PC-3 (cell line): ENCODE measurements at regions not wholly inside any gene's neighbourhood (a gene's known extent, or its start where the extent isn't known, plus 50 kb on each side); places are given as distances from the start of the nearest gene placed in this dataset.

Experiments used
- ATAC-seq: fragments of 200-7000 bp; cut with Tn5 transposase; 2 replicates; pipeline ENCODE4 v1.9.1; 2020; ENCODE audit warnings: mild to moderate bottlenecking, moderate library complexity
- BruUV-seq: library from RNA; stranded (reverse); fragments of 400-500 nt; replicated peaks from 2 replicates; lab custom pipeline; 2021; lab: Mats Ljungman, UMichigan
- CTCF ChIA-PET: fragments of 300-600 bp; sonication (Branson Sonifier 250); formaldehyde crosslinking; loops from one replicate; lab custom pipeline; 2022; ENCODE audit warnings: antibody characterized with exemption; lab: Charles Lee
- POLR2A ChIA-PET: fragments of 300-600 bp; sonication (Branson Sonifier 250); formaldehyde crosslinking; loops from one replicate; lab custom pipeline; 2022; ENCODE audit warnings: antibody characterized with exemption; ENCODE audit not compliant: unreplicated experiment; lab: Charles Lee
- DNase-seq: peaks from one replicate; pipeline ENCODE4 v3.0.0-alpha.2; 2015
- H2AFZ ChIP-seq: fragments of 300-600 bp; sonication (generic); 2 replicates; pipeline ENCODE4 v1.6.0; 2016; ENCODE audit warnings: antibody characterized with exemption, low read length
- H3F3A ChIP-seq: fragments of 300-600 bp; sonication (generic); one replicate; pipeline ENCODE4 v1.6.0; 2017; ENCODE audit warnings: antibody characterized with exemption, low read length, control low read depth, mild to moderate bottlenecking; ENCODE audit not compliant: unreplicated experiment
- H3K27ac ChIP-seq: fragments of 300-600 bp; sonication (generic); 2 replicates; pipeline ENCODE4 v1.5.1; 2016; ENCODE audit warnings: mild to moderate bottlenecking, low read length
- H3K27me3 ChIP-seq: fragments of 300-600 bp; sonication (generic); 2 replicates; pipeline ENCODE4 v1.6.1; 2016; ENCODE audit warnings: low read length, mixed read lengths
- H3K36me3 ChIP-seq: fragments of 300-600 bp; sonication (generic); 2 replicates; pipeline ENCODE4 v1.6.1; 2016; ENCODE audit warnings: low read depth, mixed run types, low read length, mixed read lengths
- H3K4me1 ChIP-seq: fragments of 300-600 bp; sonication (generic); 2 replicates; pipeline ENCODE4 v1.5.1; 2016; ENCODE audit warnings: low read length; ENCODE audit not compliant: insufficient read depth
- H3K4me2 ChIP-seq: fragments of 300-600 bp; sonication (generic); 2 replicates; pipeline ENCODE4 v1.6.0; 2016; ENCODE audit warnings: low read length
- H3K4me3 ChIP-seq: fragments of 300-600 bp; sonication (generic); 2 replicates; pipeline ENCODE4 v1.5.1; 2016; ENCODE audit warnings: mild to moderate bottlenecking, low read length, mixed read lengths
- H3K79me2 ChIP-seq: fragments of 300-600 bp; sonication (generic); 2 replicates; pipeline ENCODE4 v1.6.1; 2017; ENCODE audit warnings: low read length, mixed read lengths
- H3K9ac ChIP-seq: fragments of 300-600 bp; sonication (generic); 2 replicates; pipeline ENCODE4 v1.6.0; 2016; ENCODE audit warnings: mild to moderate bottlenecking, low read length
- H3K9me2 ChIP-seq: fragments of 300-600 bp; sonication (generic); replicated peaks from 2 replicates; pipeline ENCODE4 v1.6.1; 2016; ENCODE audit warnings: mixed run types, low read length, mixed read lengths
- H3K9me3 ChIP-seq: fragments of 300-600 bp; sonication (generic); 2 replicates; pipeline ENCODE4 v1.6.1; 2016; ENCODE audit warnings: low read length, mixed read lengths
- H4K20me1 ChIP-seq: fragments of 300-600 bp; sonication (generic); 2 replicates; pipeline ENCODE4 v1.6.1; 2016; ENCODE audit warnings: low read length, mixed read lengths
- EZH2 ChIP-seq: fragments of 300-600 bp; sonication (generic); IDR thresholded peaks from one replicate; pipeline ENCODE4 v1.6.1; 2017; ENCODE audit warnings: antibody characterized with exemption, mild to moderate bottlenecking, low read length; ENCODE audit not compliant: unreplicated experiment
- EZH2phosphoT487 ChIP-seq: fragments of 300-600 bp; sonication (generic); IDR thresholded peaks from 2 replicates; pipeline ENCODE4 v1.6.1; 2018; ENCODE audit warnings: mild to moderate bottlenecking, antibody characterized with exemption, low read length, borderline replicate concordance
- intact Hi-C: fragments of 100-400 bp; cut with micrococcal nuclease; formaldehyde crosslinking; loops from 2 replicates; pipeline ENCODE4 v1.9.0; 2023
- TF ChIP-seq, protein P1 (sequence below): fragments of 300-600 bp; sonication (generic); conservative IDR thresholded peaks from 2 replicates; pipeline ENCODE4 v1.5.1; 2017; ENCODE audit warnings: antibody characterized with exemption, low read depth, mild to moderate bottlenecking, low read length

DNA sequence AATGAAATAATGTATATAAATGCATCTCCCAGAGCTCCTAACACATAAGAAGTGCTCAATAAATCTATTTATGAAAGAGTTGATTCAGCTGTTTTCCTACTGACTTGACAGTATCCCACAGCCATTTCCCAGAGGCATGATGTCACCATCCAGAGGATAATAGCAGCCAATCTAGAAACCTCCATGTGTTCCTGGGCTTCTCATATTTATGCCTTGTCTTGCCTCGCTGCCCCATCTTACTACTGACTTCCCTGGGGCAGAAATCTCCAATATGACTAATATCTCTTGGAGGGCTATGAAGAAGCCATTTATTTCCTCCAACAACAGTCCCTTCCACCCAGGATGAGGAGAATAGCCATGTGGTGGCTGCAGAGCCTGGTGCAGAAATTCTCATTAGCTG, 115.4 kb upstream of the NAV2 start:
- Histone ChIP-seq H3K4me2 (peak overlapping the region; percentile 76), H3K27ac (peak overlapping the region; percentile 98), H3K4me1 (peaks cover 39% of the 10 kb centered on the region), H3K36me3 (no peaks in the 10 kb centered on the region), H4K20me1 (no peaks in the 10 kb centered on the region), H3K27me3 (no peaks in the 10 kb centered on the region), H3F3A (peaks cover 3% of the 10 kb centered on the region), H3K9ac (no peak overlapping the region), H3K79me2 (no peaks in the 10 kb centered on the region), H3K9me2 (no peaks in the 10 kb centered on the region), H3K4me3 (no peak overlapping the region), H3K9me3 (no peaks in the 10 kb centered on the region; the same call in 1 of the 2 replicates), H2AFZ (no peak overlapping the region)
- no peak for TF ChIP-seq EZH2
- TF ChIP-seq, protein P1, sequence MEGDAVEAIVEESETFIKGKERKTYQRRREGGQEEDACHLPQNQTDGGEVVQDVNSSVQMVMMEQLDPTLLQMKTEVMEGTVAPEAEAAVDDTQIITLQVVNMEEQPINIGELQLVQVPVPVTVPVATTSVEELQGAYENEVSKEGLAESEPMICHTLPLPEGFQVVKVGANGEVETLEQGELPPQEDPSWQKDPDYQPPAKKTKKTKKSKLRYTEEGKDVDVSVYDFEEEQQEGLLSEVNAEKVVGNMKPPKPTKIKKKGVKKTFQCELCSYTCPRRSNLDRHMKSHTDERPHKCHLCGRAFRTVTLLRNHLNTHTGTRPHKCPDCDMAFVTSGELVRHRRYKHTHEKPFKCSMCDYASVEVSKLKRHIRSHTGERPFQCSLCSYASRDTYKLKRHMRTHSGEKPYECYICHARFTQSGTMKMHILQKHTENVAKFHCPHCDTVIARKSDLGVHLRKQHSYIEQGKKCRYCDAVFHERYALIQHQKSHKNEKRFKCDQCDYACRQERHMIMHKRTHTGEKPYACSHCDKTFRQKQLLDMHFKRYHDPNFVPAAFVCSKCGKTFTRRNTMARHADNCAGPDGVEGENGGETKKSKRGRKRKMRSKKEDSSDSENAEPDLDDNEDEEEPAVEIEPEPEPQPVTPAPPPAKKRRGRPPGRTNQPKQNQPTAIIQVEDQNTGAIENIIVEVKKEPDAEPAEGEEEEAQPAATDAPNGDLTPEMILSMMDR: no peak
- TF ChIP-seq EZH2phosphoT487: no peak
- DNase-seq (peak; percentile 11), ATAC-seq (no peak)
- CTCF ChIA-PET: no interaction called here
- intact Hi-C loops: loop anchor here (5.0 kb wide), 1 partner anchor 35 kb away; no protein-coding TSS in a partner anchor
- no TSS peak for BruUV-seq
- POLR2A ChIA-PET: no interaction called here

DNA sequence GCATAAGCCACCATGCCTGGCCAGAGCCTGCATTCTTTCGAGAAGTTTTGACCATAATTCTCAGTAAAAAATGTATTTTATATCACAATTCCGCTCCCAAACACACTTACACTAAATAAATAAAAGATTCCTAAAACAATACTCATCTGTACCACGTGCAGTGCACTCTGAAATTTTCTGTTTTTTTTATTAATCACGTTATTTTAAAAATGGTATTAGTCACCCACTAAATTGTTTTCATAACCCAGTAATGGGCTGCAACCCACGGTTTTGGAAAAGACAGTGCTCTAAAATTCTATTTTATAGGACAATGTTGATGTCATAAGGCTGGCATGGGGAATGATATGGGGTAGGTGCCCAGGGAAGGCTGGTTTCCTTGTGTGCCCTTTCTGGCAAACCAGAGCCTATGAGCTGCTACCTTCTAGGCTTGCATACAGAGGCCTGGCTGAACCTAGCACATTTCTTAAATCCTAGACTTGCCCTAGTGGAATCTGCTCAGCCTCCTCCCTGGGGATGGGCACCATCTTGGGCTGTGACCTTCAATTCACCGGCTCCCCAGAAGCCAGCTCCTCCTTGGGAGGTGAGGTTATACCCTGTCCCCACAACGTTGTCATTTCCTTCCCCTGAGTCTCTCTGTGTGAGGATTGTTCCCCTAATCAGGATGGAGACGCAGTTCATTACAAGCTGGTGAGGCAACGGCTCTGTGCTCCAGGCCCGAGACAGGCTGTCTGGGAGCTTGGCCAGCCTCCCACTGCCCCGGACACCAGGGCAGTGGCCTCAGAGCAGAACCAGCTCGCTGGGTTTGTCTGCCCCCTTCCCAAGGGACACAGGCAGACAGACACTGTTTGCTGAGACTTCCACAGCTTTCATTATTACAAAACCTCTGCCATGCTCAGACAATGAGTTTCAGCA, 116.5 kb upstream of the NAV2 start:
- ChIA-PET POLR2A (no interaction called here), CTCF (interaction anchor here (0.6 kb wide), 1 partner anchor 72 kb away, joined by 13 read pairs; no protein-coding TSS in a partner anchor)
- H3F3A ChIP-seq: peaks cover 3% of the 10 kb centered on the region
- H3K27ac ChIP-seq: peak overlapping the region; percentile 98
- peaks cover 39% of the 10 kb centered on the region for H3K4me1 ChIP-seq
- TSS peak; percentile 78 for BruUV-seq
- H3K4me3 ChIP-seq: peak overlapping the region; percentile 31; the same call in 1 of the 2 replicates
- no peaks in the 10 kb centered on the region for H3K79me2 ChIP-seq
- intact Hi-C loops: loop anchor here (1.0 to 5.0 kb wide), 6 partner anchors 18 to 130 kb away; no protein-coding TSS in a partner anchor
- H3K4me2 ChIP-seq: peak overlapping the region; percentile 76
- TF ChIP-seq EZH2phosphoT487 (no peak), EZH2 (no peak)
- TF ChIP-seq, protein P1: no peak
- H4K20me1 ChIP-seq: no peaks in the 10 kb centered on the region
- no peaks in the 10 kb centered on the region for H3K27me3 ChIP-seq
- peak overlapping the region; percentile 87 for H2AFZ ChIP-seq
- H3K36me3 ChIP-seq: no peaks in the 10 kb centered on the region
- no peaks in the 10 kb centered on the region for H3K9me2 ChIP-seq
- no peaks in the 10 kb centered on the region; the same call in 1 of the 2 replicates for H3K9me3 ChIP-seq
- ATAC-seq: peak; percentile 87
- peak overlapping the region; percentile 81 for H3K9ac ChIP-seq
- DNase-seq: peak; percentile 92

DNA sequence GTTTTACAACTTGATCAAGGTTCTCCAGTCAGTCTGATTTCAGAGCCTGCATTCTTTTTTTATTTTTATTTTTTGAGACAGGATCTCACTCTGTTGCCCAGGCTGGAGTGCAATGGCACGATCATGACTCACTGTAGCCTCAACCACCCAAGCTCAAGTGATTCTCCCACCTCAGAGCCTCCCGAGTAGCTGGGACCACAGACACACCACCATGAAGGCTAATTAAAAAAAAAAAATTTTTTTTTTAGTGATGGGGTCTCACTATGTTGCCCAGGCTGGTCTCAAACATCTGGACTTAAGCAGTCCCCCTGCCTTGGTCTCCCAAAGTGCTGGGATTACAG, 117.2 kb upstream of the NAV2 start:
- intact Hi-C loops: loop anchor here (1.0 to 5.0 kb wide), 2 partner anchors 33 to 131 kb away; no protein-coding TSS in a partner anchor
- CTCF ChIA-PET: interaction anchor here (0.6 kb wide), 1 partner anchor 73 kb away, joined by 13 read pairs; no protein-coding TSS in a partner anchor
- POLR2A ChIA-PET: no interaction called here
- Histone ChIP-seq H3F3A (peaks cover 3% of the 10 kb centered on the region), H4K20me1 (no peaks in the 10 kb centered on the region), H3K4me3 (no peak overlapping the region), H3K4me1 (peaks cover 39% of the 10 kb centered on the region), H3K9me3 (no peaks in the 10 kb centered on the region; the same call in 1 of the 2 replicates), H3K27me3 (no peaks in the 10 kb centered on the region), H3K36me3 (no peaks in the 10 kb centered on the region), H3K9ac (peak overlapping the region; percentile 44), H3K4me2 (no peak overlapping the region), H3K9me2 (no peaks in the 10 kb centered on the region), H3K79me2 (no peaks in the 10 kb centered on the region), H3K27ac (peak overlapping the region; percentile 98), H2AFZ (no peak overlapping the region)
- no TSS peak for BruUV-seq
- no peak for DNase-seq
- TF ChIP-seq EZH2phosphoT487 (no peak), EZH2 (no peak)
- TF ChIP-seq, protein P1: no peak
- peak; percentile 20 for ATAC-seq
